Activated B cell treated with CpG ODN at 0.5 μM for 24 hours (primary cell): ENCODE measurements at regions not wholly inside any gene's neighbourhood (a gene's known extent, or its start where the extent isn't known, plus 50 kb on each side); places are given as distances from the start of the nearest gene placed in this dataset.

Source experiments
- ATAC-seq: fragments of 200-7000 bp; cut with Tn5 transposase; one replicate; pipeline ENCODE4 v1.10.0; 2021; ENCODE audit warnings: low read depth, mild to moderate bottlenecking, moderate library complexity
- CTCF ChIA-PET: fragments of 350-600 bp; sonication (Branson Sonifier 250); formaldehyde crosslinking; loops from one replicate; lab custom pipeline; 2021; ENCODE audit warnings: antibody characterized with exemption; lab: Charles Lee
- POLR2A ChIA-PET: fragments of 350-600 bp; sonication (Branson Sonifier 250); formaldehyde crosslinking; loops from one replicate; lab custom pipeline; 2021; ENCODE audit warnings: antibody characterized with exemption; lab: Charles Lee
- DNase-seq: peaks from one replicate; pipeline ENCODE4 v3.0.0; 2022
- H3K27ac Mint-ChIP-seq: one replicate; pipeline ENCODE4 v1.8.0; 2020; ENCODE audit warnings: mixed read lengths
- H3K27me3 Mint-ChIP-seq: one replicate; pipeline ENCODE4 v1.8.0; 2021; ENCODE audit warnings: mixed read lengths
- H3K36me3 Mint-ChIP-seq: one replicate; pipeline ENCODE4 v1.8.0; 2021; ENCODE audit warnings: low read depth, mixed read lengths
- H3K4me1 Mint-ChIP-seq: one replicate; pipeline ENCODE4 v1.8.0; 2021; ENCODE audit warnings: mixed read lengths
- H3K4me3 Mint-ChIP-seq: one replicate; pipeline ENCODE4 v1.8.0; 2020; ENCODE audit warnings: mild to moderate bottlenecking, mixed read lengths
- H3K9me3 Mint-ChIP-seq: one replicate; pipeline ENCODE4 v1.8.0; 2020; ENCODE audit warnings: mixed read lengths
- CTCF ChIP-seq: fragments of 200-600 bp; IDR thresholded peaks from one replicate; pipeline ENCODE4 v1.8.0; 2022; ENCODE audit warnings: antibody characterized with exemption, mild to moderate bottlenecking
- intact Hi-C: fragments of 100-400 bp; cut with micrococcal nuclease; formaldehyde crosslinking; loops from one replicate; pipeline ENCODE4 v1.15.1; 2024

DNA sequence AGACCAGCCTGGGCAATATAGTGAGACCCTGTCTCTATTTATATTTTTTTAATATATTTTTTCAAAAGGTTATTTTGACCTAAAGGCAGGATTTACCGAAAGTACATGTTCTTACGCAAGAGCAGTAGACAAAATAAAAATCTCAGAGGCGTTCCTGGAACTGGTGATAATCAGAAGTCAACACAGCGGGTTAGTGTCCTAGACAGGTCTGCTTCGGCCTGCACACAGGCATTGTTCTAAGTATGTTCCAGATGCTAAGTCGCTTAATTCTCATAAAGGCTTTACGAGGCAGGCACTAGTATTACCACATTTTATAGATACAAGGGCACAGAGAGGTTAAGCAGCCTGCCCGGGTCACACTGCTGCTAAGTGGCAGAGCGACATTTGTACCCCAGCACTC is 56.9 kb upstream of the SLC25A33 start:
- TF ChIP-seq CTCF, result no peak
- H3K4me1 Mint-ChIP-seq, result no peaks in the 10 kb centered on the region
- no peak for ATAC-seq
- CTCF ChIA-PET, result no interaction called here
- no peak for DNase-seq
- POLR2A ChIA-PET, result no interaction called here
- H3K4me3 Mint-ChIP-seq, result no peak overlapping the region
- H3K9me3 Mint-ChIP-seq, result no peaks in the 10 kb centered on the region
- H3K36me3 Mint-ChIP-seq, result no peaks in the 10 kb centered on the region
- H3K27ac Mint-ChIP-seq, result no peak overlapping the region
- intact Hi-C loops, result no loop called here
- H3K27me3 Mint-ChIP-seq, result peaks cover 14% of the 10 kb centered on the region

DNA sequence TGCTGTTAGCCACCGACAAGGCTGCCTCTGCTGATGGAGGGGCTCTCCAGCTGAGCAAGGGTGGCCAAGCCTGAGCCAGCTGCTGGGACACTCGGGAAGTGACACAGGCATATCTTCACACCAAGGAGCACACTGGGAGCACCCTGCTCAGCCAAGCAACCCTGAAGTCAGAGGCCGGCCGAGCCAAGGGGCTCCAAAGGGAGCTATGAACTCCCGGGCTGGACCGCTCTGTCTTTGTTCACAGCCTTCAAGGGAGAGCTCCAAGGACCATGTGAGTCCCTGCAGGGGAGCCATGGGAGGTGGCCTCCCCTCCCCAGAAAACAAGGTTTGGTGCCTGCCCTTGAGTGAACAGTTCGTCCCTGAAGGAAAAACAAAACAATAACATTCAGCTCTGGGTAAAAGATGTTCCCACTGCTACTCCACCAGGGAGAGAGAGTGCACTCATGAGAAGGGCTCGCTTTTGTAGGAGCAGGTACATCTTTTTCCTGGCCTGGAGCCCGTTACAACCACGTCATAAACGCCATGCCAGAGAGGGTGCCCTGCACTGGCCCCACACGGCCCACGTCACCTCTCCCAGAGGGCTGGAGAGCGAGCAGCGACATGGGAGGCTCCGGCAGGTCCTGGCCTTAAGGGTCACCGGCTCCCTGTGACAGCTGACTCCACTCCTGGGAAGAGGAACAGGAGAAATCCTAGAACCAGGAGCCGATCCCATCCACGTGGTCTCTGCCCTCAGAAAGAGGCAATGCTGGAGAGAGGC is 56.3 kb upstream of the SLC25A33 start:
- H3K27me3 Mint-ChIP-seq, result peaks cover 14% of the 10 kb centered on the region
- H3K36me3 Mint-ChIP-seq, result no peaks in the 10 kb centered on the region

DNA sequence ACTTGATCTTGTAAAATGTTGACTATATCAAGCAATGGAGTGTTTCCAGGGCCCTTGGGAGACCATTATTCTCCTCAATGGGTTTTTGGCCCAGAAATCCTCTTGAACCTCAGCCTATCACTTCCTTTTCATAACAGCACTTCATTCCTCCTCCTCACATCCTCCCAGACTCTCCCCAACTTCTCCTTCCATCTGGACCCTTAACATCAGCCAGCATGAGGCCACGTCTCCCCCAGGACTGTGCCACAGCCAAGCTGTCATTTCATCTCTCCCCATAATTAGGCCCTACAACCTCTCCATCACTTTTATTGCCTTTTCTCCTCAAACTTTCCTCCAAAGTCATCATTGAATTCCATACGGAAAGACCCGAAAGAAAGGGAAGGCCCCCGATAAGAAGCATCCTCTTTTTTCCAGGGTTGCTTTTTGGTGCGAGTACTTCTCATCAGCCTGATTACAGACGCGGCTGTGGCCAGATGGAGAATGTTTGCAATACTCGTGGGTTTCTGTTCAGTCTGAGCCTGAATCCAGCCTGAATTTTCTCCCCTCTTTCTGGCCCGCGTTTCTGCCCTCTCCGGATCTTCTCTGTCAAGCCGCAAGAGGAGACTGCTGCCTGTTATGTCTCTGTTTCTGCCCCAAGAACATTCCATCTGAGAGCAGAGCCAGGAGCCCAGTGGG is 52.7 kb upstream of the SLC25A33 start:
- H3K36me3 Mint-ChIP-seq, result no peaks in the 10 kb centered on the region
- intact Hi-C loops, result no loop called here
- no peak for TF ChIP-seq CTCF
- DNase-seq (no peak), ATAC-seq (no peak)
- CTCF ChIA-PET, result no interaction called here
- no peak overlapping the region for H3K27ac Mint-ChIP-seq
- H3K4me3 Mint-ChIP-seq, result no peak overlapping the region
- H3K4me1 Mint-ChIP-seq, result peaks cover 4% of the 10 kb centered on the region
- no peaks in the 10 kb centered on the region for H3K9me3 Mint-ChIP-seq
- peaks cover 17% of the 10 kb centered on the region for H3K27me3 Mint-ChIP-seq
- POLR2A ChIA-PET, result no interaction called here

More for the DNA sequence above, 56.3 kb upstream of the SLC25A33 start:
- POLR2A ChIA-PET, result no interaction called here
- intact Hi-C loops, result no loop called here
- DNase-seq, result no peak
- H3K9me3 Mint-ChIP-seq, result no peaks in the 10 kb centered on the region
- H3K4me3 Mint-ChIP-seq, result no peak overlapping the region
- CTCF ChIA-PET, result no interaction called here
- no peak for ATAC-seq
- H3K4me1 Mint-ChIP-seq, result no peaks in the 10 kb centered on the region
- H3K27ac Mint-ChIP-seq, result no peak overlapping the region
- TF ChIP-seq CTCF, result no peak
